ENCODE measurements at regions not wholly inside any gene's neighbourhood (a gene's known extent, or its start where the extent isn't known, plus 50 kb on each side); places are given as distances from the start of the nearest gene placed in this dataset.

GRCh38 chr6:121536345-121536744, 100.9 kb downstream of the GJA1 start:
- Histone ChIP-seq H3K4me3 (no peak overlapping the region), H3K27me3 (replicated peaks in 1 of 2; ENCODE audit: control insufficient read depth in 2 of 2, insufficient read depth in 2 of 2, low read length in 1 of 2) (no peaks in the 10 kb centered on the region), H3K9ac (ENCODE audit: control insufficient read depth, insufficient read depth, low read length) (no peak overlapping the region), H3K27ac (ENCODE audit: control insufficient read depth, insufficient read depth) (no peak overlapping the region), H2AFZ (ENCODE audit: control insufficient read depth, low read depth, low read length) (no peak overlapping the region), H3K79me2 (ENCODE audit: control insufficient read depth, insufficient read depth, low read length) (no peaks in the 10 kb centered on the region), H3K9me3 (replicated peaks; ENCODE audit: control insufficient read depth, insufficient read depth, low read length) (no peaks in the 10 kb centered on the region), H4K20me1 (ENCODE audit: control insufficient read depth, insufficient read depth) (no peaks in the 10 kb centered on the region), H3K4me2 (ENCODE audit: control insufficient read depth, insufficient read depth) (no peak overlapping the region), H3K36me3 (ENCODE audit: control insufficient read depth in 2 of 2, insufficient read depth in 2 of 2, low read length in 1 of 2) (no peaks in the 10 kb centered on the region), H3K4me1 (ENCODE audit: control insufficient read depth, insufficient read depth, low read length) (no peaks in the 10 kb centered on the region)
- intact Hi-C loops (cut with micrococcal nuclease; ENCODE audit: unreplicated experiment) (no loop called here), in situ Hi-C loops (cut with MboI) (no loop called here)
- BruUV-seq (replicated peaks): no TSS peak
- ChIA-PET RAD21 (ENCODE audit: unreplicated experiment) (no interaction called here), SMC1A (ENCODE audit: uncharacterized antibody, unreplicated experiment) (interaction anchor here (1.3 kb wide), 1 partner anchor 12 kb away, joined by 4 read pairs; no protein-coding TSS in a partner anchor), POLR2A (no interaction called here), CTCF (interaction anchor here (0.6 kb wide), 1 partner anchor 317 kb away, joined by 3 read pairs; no protein-coding TSS in a partner anchor)
- no peak for FAIRE-seq
- 32% methylated on average over 2 of the region's 2 CpGs for WGBS (ENCODE audit: insufficient coverage, insufficient replicate concordance, low lambda C conversion rate, missing lambda C conversion rate)
- no peak for ATAC-seq
- DNase-seq (ENCODE audit: low read depth, low spot score): no peak
- TF ChIP-seq SRF (IDR thresholded peaks at IDR 0.05; ENCODE audit: low read depth in 2 of 2, low read length in 2 of 2) (no peak), SIN3A (IDR thresholded peaks at IDR 0.05; ENCODE audit: low read depth, low read length) (no peak), HDAC6 (IDR thresholded peaks at IDR 0.05; ENCODE audit: unreplicated experiment) (no peak), E4F1 (IDR thresholded peaks at IDR 0.05; ENCODE audit: borderline replicate concordance, partially characterized antibody) (no peak), PML (IDR thresholded peaks at IDR 0.05; ENCODE audit: low read length) (no peak), EGR1 (IDR thresholded peaks at IDR 0.05; ENCODE audit: borderline replicate concordance in 1 of 2, low read depth in 2 of 2, low read length in 2 of 2) (no peak), CBFB (IDR thresholded peaks at IDR 0.05; ENCODE audit: low read depth) (no peak), TBL1XR1 (IDR thresholded peaks at IDR 0.05; ENCODE audit: low read depth, low read length) (no peak), RBBP5 (conservative IDR thresholded peaks at IDR 0.05) (no peak), KDM1A (IDR thresholded peaks at IDR 0.05; ENCODE audit: borderline replicate concordance) (no peak), RFX5 (IDR thresholded peaks at IDR 0.05; ENCODE audit: low read depth, low read length) (no peak)

Data from GM12878 (cell line).